Mesothelial cell of epicardium (in vitro differentiated cells): ENCODE measurements at regions not wholly inside any gene's neighbourhood (a gene's known extent, or its start where the extent isn't known, plus 50 kb on each side); places are given as distances from the start of the nearest gene placed in this dataset.

ENCODE experiments used
- DNase-seq, 2 experiments: peaks; one replicate each; pipeline ENCODE4 v3.0.0; 2021; ENCODE audit warnings: low spot score in 2 of 2; ENCODE audit not compliant: unreplicated experiment in 2 of 2
- H3K27ac Mint-ChIP-seq: 2 replicates; pipeline ENCODE4 v1.8.0; 2021; ENCODE audit warnings: mixed read lengths
- H3K27me3 Mint-ChIP-seq: 2 replicates; pipeline ENCODE4 v1.8.0; 2021; ENCODE audit warnings: low read depth, mixed read lengths
- H3K36me3 Mint-ChIP-seq: 2 replicates; pipeline ENCODE4 v1.8.0; 2021; ENCODE audit warnings: mixed read lengths
- H3K4me1 Mint-ChIP-seq: 2 replicates; pipeline ENCODE4 v1.8.0; 2021; ENCODE audit warnings: mixed read lengths
- H3K4me3 Mint-ChIP-seq: 2 replicates; pipeline ENCODE4 v1.8.0; 2021; ENCODE audit warnings: mild to moderate bottlenecking, moderate library complexity, mixed read lengths
- H3K9me3 Mint-ChIP-seq: 2 replicates; pipeline ENCODE4 v1.8.0; 2021; ENCODE audit warnings: mixed read lengths
- TF ChIP-seq, protein P1 (sequence below): fragments of 200-600 bp; sonication (generic); IDR thresholded peaks from one replicate; pipeline ENCODE4 v1.5.0; 2021; ENCODE audit warnings: antibody characterized with exemption; ENCODE audit not compliant: unreplicated experiment

DNA sequence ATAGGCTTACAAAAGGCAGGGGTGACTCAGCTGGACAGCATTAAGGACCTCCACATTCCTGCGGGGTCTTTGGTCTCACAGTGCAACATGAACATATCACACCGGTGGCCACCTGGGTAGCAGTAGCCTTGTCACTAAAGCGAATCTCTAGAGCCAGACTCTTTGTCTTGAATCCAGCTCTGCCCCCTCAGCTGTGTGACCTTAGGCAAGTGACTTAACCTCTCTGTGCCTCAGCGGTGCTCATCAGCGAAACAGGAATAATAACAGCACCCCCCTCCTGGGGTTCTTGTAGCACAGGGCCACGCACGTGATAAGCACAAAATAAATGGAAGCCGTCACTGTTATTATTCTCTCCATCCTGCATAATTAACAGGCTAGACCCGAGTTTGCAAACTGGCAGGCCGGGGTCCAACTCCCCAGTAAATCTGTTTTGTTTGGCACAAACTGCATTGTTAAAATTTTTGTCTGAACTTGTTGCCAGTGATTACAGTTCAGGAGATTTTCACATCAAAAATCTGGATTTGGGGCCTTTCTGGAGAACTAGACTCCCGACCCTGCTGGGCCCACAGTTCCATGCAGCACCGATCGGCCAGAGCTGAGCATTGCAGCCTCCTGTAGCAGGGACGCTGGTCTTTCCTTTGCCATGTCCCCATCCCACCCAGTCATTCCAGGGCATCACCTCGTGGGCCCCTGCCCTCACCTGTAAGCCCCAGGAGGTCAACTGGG lies 174.8 kb downstream of the PHETA1 start:
- H3K27me3 Mint-ChIP-seq, result peaks cover 52% of the 10 kb centered on the region
- TF ChIP-seq, protein P1, sequence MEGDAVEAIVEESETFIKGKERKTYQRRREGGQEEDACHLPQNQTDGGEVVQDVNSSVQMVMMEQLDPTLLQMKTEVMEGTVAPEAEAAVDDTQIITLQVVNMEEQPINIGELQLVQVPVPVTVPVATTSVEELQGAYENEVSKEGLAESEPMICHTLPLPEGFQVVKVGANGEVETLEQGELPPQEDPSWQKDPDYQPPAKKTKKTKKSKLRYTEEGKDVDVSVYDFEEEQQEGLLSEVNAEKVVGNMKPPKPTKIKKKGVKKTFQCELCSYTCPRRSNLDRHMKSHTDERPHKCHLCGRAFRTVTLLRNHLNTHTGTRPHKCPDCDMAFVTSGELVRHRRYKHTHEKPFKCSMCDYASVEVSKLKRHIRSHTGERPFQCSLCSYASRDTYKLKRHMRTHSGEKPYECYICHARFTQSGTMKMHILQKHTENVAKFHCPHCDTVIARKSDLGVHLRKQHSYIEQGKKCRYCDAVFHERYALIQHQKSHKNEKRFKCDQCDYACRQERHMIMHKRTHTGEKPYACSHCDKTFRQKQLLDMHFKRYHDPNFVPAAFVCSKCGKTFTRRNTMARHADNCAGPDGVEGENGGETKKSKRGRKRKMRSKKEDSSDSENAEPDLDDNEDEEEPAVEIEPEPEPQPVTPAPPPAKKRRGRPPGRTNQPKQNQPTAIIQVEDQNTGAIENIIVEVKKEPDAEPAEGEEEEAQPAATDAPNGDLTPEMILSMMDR, result no peak
- no peak for DNase-seq
- H3K4me1 Mint-ChIP-seq, result peaks cover 15% of the 10 kb centered on the region
- no peak overlapping the region for H3K27ac Mint-ChIP-seq
- H3K4me3 Mint-ChIP-seq, result no peak overlapping the region
- H3K9me3 Mint-ChIP-seq, result peaks cover 10% of the 10 kb centered on the region
- H3K36me3 Mint-ChIP-seq, result peaks cover 8% of the 10 kb centered on the region

DNA sequence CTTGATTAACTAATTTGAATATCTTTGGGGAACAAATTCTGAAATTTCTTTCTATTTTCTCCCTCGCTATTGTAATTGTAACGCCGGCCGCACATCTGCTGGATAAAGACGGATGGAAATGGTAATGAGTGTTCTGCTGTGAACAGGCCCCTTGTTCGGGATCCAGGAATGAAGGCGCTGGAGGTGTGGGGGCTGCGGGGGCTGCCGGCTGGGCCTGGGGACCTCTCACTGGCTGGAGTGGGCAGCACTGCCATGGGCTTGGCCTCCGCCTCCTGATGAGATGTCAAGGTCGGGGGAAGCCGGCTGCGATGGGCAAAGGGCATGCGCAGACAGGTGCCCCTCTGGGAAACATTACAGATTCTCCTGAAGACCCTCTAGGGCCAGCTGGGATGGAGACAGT lies 175.4 kb downstream of the PHETA1 start:
- no peak overlapping the region for H3K27ac Mint-ChIP-seq
- no peak overlapping the region for H3K4me3 Mint-ChIP-seq
- peaks cover 10% of the 10 kb centered on the region for H3K36me3 Mint-ChIP-seq
- TF ChIP-seq, protein P1, result no peak
- H3K27me3 Mint-ChIP-seq, result peaks cover 52% of the 10 kb centered on the region
- H3K9me3 Mint-ChIP-seq, result peaks cover 10% of the 10 kb centered on the region
- no peak for DNase-seq
- peaks cover 11% of the 10 kb centered on the region for H3K4me1 Mint-ChIP-seq

DNA sequence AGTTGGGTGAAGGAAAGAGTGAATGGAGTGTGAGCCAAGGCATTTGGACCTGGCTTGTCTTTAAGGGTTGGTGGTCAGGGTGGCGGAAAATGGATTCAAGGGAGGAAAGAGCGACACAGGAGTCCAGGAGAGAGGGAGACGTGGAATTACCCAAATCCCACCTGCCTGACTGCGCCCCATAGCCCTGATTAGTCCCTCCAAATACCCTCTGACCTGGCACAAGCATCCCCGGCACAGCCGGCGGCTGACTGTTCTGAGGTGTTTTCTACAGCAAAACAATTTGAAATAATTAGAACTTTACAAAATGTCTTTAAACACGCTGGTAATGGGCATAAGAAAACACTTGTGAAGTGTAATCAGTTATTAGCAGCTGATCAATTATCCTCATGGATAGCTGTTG lies 175.8 kb downstream of the PHETA1 start:
- no peak for DNase-seq
- TF ChIP-seq, protein P1, result no peak
- H3K4me1 Mint-ChIP-seq, result peaks cover 11% of the 10 kb centered on the region
- peaks cover 10% of the 10 kb centered on the region for H3K9me3 Mint-ChIP-seq
- H3K36me3 Mint-ChIP-seq, result peaks cover 13% of the 10 kb centered on the region
- H3K4me3 Mint-ChIP-seq, result no peak overlapping the region
- H3K27ac Mint-ChIP-seq, result no peak overlapping the region
- H3K27me3 Mint-ChIP-seq, result peaks cover 54% of the 10 kb centered on the region

DNA sequence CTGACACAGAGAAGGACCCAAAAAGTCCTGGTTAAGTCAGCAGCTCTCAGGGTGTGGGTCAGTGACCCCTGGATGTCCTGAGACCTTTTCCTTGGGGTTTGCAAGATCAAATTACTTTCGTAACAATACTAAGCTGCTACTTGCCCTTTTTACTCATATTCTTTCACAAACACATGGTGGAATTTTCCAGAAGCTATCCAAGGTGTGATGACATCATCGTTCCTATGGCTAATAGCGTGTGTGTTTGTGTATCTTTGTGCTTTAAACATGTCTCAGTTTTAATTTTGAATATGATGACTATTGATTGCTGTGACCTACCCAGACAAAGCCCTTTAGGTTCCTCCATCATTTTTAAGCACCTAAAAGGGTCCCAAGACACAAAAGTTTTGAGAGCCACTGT lies 176.2 kb downstream of the PHETA1 start:
- peaks cover 11% of the 10 kb centered on the region for H3K4me1 Mint-ChIP-seq
- peaks cover 10% of the 10 kb centered on the region for H3K9me3 Mint-ChIP-seq
- H3K36me3 Mint-ChIP-seq, result peaks cover 13% of the 10 kb centered on the region
- H3K4me3 Mint-ChIP-seq, result no peak overlapping the region
- TF ChIP-seq, protein P1, result no peak
- peaks cover 57% of the 10 kb centered on the region for H3K27me3 Mint-ChIP-seq
- DNase-seq, result no peak
- H3K27ac Mint-ChIP-seq, result no peak overlapping the region

DNA sequence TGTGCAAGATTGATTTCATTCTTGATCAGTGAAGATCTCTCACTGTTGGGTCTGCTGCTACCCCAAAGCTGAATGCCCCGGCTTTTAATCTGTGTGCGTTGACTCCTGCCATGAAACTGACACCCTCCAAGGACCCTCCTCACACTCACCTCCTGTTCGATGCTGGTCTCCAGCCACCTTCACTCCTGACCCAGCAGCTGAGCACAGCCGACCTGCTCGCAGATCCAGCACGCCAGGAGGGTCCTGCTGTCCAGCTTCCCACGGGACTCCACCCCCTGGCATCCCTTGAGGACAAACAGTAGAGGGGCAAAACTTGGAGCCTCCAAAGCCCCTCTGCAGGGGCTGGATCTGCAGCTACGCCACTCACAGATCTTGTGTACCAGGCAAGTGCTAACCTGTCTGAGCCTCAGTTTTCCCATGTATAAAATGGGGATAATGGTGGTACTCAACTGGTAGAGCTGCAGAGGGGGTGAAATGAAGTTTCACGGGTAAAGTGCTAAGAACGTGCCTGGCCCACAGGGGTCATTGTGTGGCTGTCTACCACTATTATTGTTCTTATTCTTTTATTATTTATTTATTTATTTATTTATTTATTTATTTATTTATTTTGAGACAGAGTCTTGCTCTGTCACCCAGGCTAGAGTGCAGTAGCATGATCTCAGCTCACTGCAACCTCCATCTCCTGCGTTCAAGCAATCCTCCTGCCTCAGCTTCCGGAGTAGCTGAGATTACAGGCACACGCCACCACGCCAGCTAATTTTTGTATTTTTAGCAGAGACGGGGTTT lies 178.0 kb downstream of the PHETA1 start:
- Mint-ChIP-seq H3K4me3 (no peak overlapping the region), H3K9me3 (peaks cover 10% of the 10 kb centered on the region), H3K36me3 (peaks cover 13% of the 10 kb centered on the region), H3K4me1 (peaks cover 16% of the 10 kb centered on the region), H3K27me3 (peaks cover 49% of the 10 kb centered on the region), H3K27ac (no peak overlapping the region)
- TF ChIP-seq, protein P1, result no peak
- DNase-seq, result no peak
